OCI-LY3 (cell line): ENCODE measurements at regions not wholly inside any gene's neighbourhood (a gene's known extent, or its start where the extent isn't known, plus 50 kb on each side); places are given as distances from the start of the nearest gene placed in this dataset.

Source experiments
- CTCF ChIP-seq: fragments of 200-600, 300-600 bp; sonication (generic); IDR thresholded peaks from 2 replicates; pipeline ENCODE4 v1.5.1; 2014; ENCODE audit warnings: antibody characterized with exemption, low read length, low read depth
- EZH2phosphoT487 ChIP-seq: fragments of 200-600 bp; shearing (Covaris generic); IDR thresholded peaks from 2 replicates; pipeline ENCODE4 v1.6.1; 2018; ENCODE audit warnings: antibody characterized with exemption, mixed run types, low read depth

DNA sequence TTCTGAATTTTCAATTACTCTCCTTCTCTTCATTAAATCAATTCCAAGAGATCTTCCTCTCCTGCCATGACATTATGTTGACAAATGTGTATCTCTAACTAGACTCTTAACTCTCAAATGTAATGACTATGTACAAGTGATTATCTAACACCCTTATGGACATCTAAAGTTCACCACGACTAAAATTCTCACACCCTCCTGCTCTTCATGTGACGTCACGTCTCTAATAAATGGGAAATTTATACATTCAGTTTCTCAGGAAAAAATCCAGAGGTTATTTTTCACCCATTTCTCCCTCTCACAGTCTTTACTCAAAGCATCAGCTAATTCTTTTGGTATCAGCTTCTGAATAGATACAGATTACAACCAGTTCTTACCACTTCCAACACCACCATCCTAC, 237.5 kb upstream of the EPHA6 start:
- TF ChIP-seq CTCF (no peak), EZH2phosphoT487 (no peak)
